AG04450 (cell line): ENCODE measurements at regions not wholly inside any gene's neighbourhood (a gene's known extent, or its start where the extent isn't known, plus 50 kb on each side); places are given as distances from the start of the nearest gene placed in this dataset.

Experiments
- CTCF ChIA-PET: fragments of 300-600, 350-600 bp; formaldehyde crosslinking; extraction: SDS; loops from one replicate; lab custom pipeline; 2022; ENCODE audit warnings: antibody characterized with exemption, inconsistent platforms; lab: Charles Lee
- POLR2A ChIA-PET: fragments of 350-600 bp; formaldehyde crosslinking; extraction: SDS; loops from one replicate; lab custom pipeline; 2021; ENCODE audit warnings: antibody characterized with exemption, inconsistent platforms; lab: Yijun Ruan, JAX
- DNase-seq: peaks from one replicate; pipeline ENCODE4 v3.0.0-alpha.2; 2011; ENCODE audit warnings: low read depth, low spot score
- H3K27ac ChIP-seq: one replicate; pipeline ENCODE4 v1.5.1; 2012; ENCODE audit warnings: low read depth, low read length, control low read depth
- H3K27me3 ChIP-seq: one replicate; pipeline ENCODE4 v1.6.0; 2012; ENCODE audit warnings: low read length; ENCODE audit not compliant: control insufficient read depth, insufficient read depth
- H3K4me3 ChIP-seq: 2 replicates; pipeline ENCODE4 v1.5.1; 2011; ENCODE audit warnings: mild to moderate bottlenecking, low read depth, low read length, control low read depth
- H3K9me3 ChIP-seq: 2 replicates; pipeline ENCODE4 v1.5.1; 2012; ENCODE audit warnings: low read length; ENCODE audit not compliant: control insufficient read depth, insufficient read depth
- TF ChIP-seq, protein P1 (sequence below): IDR thresholded peaks from 2 replicates; pipeline ENCODE4 v1.5.1; 2011; ENCODE audit warnings: low read depth, low read length, control low read depth, inconsistent platforms

GRCh38 chr18:59783138-59783537 lies 85.9 kb upstream of the CCBE1 start:
- ChIA-PET CTCF (interaction anchor here (0.5 to 5.1 kb wide), 10 partner anchors 14 to 97 kb away, joined by 3 to 34 read pairs (median 4); partner anchors contain the start of gene CCBE1), POLR2A (no interaction called here)
- H3K27ac ChIP-seq: no peak overlapping the region

DNA sequence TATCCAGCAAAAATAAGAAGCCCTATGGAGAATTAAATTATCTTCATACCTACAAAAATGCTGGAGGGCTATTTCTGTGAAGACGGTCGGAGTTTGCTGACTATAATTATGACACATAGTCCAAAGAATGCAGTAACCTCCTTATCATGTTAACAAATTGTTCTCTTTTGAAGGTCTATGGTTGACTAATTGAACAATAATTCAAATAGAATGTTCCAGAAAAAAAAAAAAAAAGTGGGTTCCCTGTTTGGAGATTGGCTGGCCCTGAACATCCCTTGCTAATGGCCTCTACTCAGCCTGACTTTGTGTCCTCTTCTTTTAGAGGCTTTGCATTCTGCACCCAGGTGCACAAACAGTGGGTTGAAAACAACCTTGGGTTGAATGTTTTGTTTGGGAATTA lies 82.8 kb upstream of the CCBE1 start:
- CTCF ChIA-PET: interaction anchor here (0.8 to 5.1 kb wide), 6 partner anchors 17 to 321 kb away, joined by 3 to 34 read pairs (median 5); partner anchors contain the start of gene CCBE1

More at GRCh38 chr18:59783138-59783537, 85.9 kb upstream of the CCBE1 start:
- no peaks in the 10 kb centered on the region for H3K27me3 ChIP-seq
- TF ChIP-seq, protein P1, sequence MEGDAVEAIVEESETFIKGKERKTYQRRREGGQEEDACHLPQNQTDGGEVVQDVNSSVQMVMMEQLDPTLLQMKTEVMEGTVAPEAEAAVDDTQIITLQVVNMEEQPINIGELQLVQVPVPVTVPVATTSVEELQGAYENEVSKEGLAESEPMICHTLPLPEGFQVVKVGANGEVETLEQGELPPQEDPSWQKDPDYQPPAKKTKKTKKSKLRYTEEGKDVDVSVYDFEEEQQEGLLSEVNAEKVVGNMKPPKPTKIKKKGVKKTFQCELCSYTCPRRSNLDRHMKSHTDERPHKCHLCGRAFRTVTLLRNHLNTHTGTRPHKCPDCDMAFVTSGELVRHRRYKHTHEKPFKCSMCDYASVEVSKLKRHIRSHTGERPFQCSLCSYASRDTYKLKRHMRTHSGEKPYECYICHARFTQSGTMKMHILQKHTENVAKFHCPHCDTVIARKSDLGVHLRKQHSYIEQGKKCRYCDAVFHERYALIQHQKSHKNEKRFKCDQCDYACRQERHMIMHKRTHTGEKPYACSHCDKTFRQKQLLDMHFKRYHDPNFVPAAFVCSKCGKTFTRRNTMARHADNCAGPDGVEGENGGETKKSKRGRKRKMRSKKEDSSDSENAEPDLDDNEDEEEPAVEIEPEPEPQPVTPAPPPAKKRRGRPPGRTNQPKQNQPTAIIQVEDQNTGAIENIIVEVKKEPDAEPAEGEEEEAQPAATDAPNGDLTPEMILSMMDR: peak; percentile 65
- no peak for DNase-seq
- no peaks in the 10 kb centered on the region for H3K9me3 ChIP-seq
- H3K4me3 ChIP-seq: no peak overlapping the region

DNA sequence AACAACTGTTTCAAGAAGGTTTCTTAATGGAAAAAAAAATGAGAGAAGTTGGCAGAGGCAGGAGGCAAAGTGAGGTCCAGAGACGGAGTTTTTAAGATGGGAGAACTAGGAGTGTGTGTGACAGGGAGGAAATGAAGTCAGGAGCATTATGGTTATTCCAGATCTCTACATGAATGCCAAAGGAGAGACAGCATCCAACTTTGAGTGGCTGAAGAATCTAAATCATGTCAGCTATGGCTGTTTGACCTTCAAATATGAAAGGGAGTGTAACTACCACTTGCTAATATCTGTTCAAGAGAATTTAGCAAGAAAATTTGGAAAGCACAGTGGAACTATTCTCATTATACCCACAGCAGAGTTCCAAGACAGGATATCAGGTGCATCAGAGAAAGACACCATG lies 81.2 kb upstream of the CCBE1 start:
- Histone ChIP-seq H3K27me3 (no peaks in the 10 kb centered on the region), H3K9me3 (no peaks in the 10 kb centered on the region), H3K4me3 (no peak overlapping the region), H3K27ac (no peak overlapping the region)
- DNase-seq: no peak
- TF ChIP-seq, protein P1: no peak
- CTCF ChIA-PET: interaction anchor here (5.1 kb wide), 1 partner anchor 81 kb away, joined by 22 read pairs; the partner anchor contains the start of gene CCBE1
- POLR2A ChIA-PET: no interaction called here

More for the DNA sequence above, 82.8 kb upstream of the CCBE1 start:
- TF ChIP-seq, protein P1: no peak
- H3K9me3 ChIP-seq: no peaks in the 10 kb centered on the region
- no peak overlapping the region for H3K4me3 ChIP-seq
- H3K27ac ChIP-seq: no peak overlapping the region
- H3K27me3 ChIP-seq: no peaks in the 10 kb centered on the region
- POLR2A ChIA-PET: interaction anchor here (0.5 to 0.8 kb wide), 2 partner anchors 35 to 36 kb away, joined by 4 to 6 read pairs; no protein-coding TSS in a partner anchor
- no peak for DNase-seq

DNA sequence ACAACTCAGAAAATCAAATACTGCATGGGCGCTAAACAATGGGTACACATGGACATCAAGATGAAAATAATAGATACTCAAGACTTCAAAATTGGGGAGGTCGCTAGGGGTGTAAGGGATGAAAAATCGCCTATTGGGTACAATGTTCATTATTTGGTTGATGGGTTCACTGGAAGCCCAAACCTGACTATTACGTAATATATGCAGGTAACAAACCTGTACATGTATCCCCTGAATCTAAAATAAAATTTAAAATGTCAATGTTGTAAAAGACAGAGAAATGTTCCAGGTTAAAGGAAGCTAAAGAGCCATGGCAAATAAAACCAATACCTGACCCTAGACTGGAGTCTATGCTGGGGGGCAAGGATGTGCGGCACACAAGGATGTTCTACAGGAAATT lies 80.4 kb upstream of the CCBE1 start:
- no peak overlapping the region for H3K4me3 ChIP-seq

More for the DNA sequence above, 80.4 kb upstream of the CCBE1 start:
- TF ChIP-seq, protein P1: no peak
- POLR2A ChIA-PET: no interaction called here
- Histone ChIP-seq H3K27ac (no peak overlapping the region), H3K27me3 (no peaks in the 10 kb centered on the region), H3K9me3 (no peaks in the 10 kb centered on the region)
- CTCF ChIA-PET: interaction anchor here (0.7 kb wide), 1 partner anchor 221 kb away, joined by 3 read pairs; no protein-coding TSS in a partner anchor
- no peak for DNase-seq
